OCI-LY1 (cell line): ENCODE measurements at regions not wholly inside any gene's neighbourhood (a gene's known extent, or its start where the extent isn't known, plus 50 kb on each side); places are given as distances from the start of the nearest gene placed in this dataset.

Experiments used
- H2AFZ ChIP-seq: fragments of 200-600 bp; sonication (generic), shearing (Covaris generic); 2 replicates; pipeline ENCODE4 v1.6.0; 2014; ENCODE audit warnings: antibody characterized with exemption, mild to moderate bottlenecking, low read length
- H3F3A ChIP-seq: fragments of 200-600 bp; sonication (generic), shearing (Covaris generic); 2 replicates; pipeline ENCODE4 v1.6.0; 2014; ENCODE audit warnings: mild to moderate bottlenecking, antibody characterized with exemption, low read length, moderate library complexity; ENCODE audit not compliant: insufficient read depth
- H3K27ac ChIP-seq: fragments of 200-600 bp; sonication (generic); 2 replicates; pipeline ENCODE4 v1.5.1; 2014; ENCODE audit warnings: low read length, mixed run types, mild to moderate bottlenecking, low read depth; ENCODE audit not compliant: poor library complexity, severe bottlenecking
- H3K27me3 ChIP-seq: fragments of 200-600 bp; sonication (generic); 2 replicates; pipeline ENCODE4 v1.6.0; 2014; ENCODE audit warnings: antibody characterized with exemption, mild to moderate bottlenecking, low read length, moderate library complexity; ENCODE audit not compliant: insufficient read depth
- H3K36me3 ChIP-seq: fragments of 200-600 bp; sonication (generic); 2 replicates; pipeline ENCODE4 v1.6.1; 2014; ENCODE audit warnings: mild to moderate bottlenecking, antibody characterized with exemption, low read length, moderate library complexity, mixed read lengths; ENCODE audit not compliant: insufficient read depth
- H3K4me1 ChIP-seq: fragments of 200-600 bp; sonication (generic); 2 replicates; pipeline ENCODE4 v1.5.1; 2014; ENCODE audit warnings: mild to moderate bottlenecking, low read length, moderate library complexity; ENCODE audit not compliant: insufficient read depth, severe bottlenecking
- H3K4me2 ChIP-seq: fragments of 200-600 bp; sonication (generic), shearing (Covaris generic); 2 replicates; pipeline ENCODE4 v1.6.1; 2014; ENCODE audit warnings: low read length
- H3K4me3 ChIP-seq: fragments of 200-600 bp; sonication (generic); 2 replicates; pipeline ENCODE4 v1.5.1; 2014; ENCODE audit warnings: low read length, low read depth, mild to moderate bottlenecking, mixed read lengths; ENCODE audit not compliant: poor library complexity, severe bottlenecking
- H3K79me2 ChIP-seq: fragments of 200-600 bp; shearing (Covaris generic); 2 replicates; pipeline ENCODE4 v1.6.1; 2016; ENCODE audit warnings: mixed run types, low read length, mixed read lengths; ENCODE audit not compliant: insufficient read depth
- H3K9ac ChIP-seq: fragments of 200-600 bp; sonication (generic), shearing (Covaris generic); 2 replicates; pipeline ENCODE4 v1.6.1; 2014; ENCODE audit warnings: mild to moderate bottlenecking, low read length, mixed read lengths
- H3K9me2 ChIP-seq: fragments of 200-600 bp; sonication (generic), shearing (Covaris generic); 2 replicates; pipeline ENCODE4 v1.6.1; 2014; ENCODE audit warnings: low read depth, mild to moderate bottlenecking, low read length, mixed read lengths
- H3K9me3 ChIP-seq: fragments of 200-600 bp; shearing (Covaris generic); 2 replicates; pipeline ENCODE4 v1.6.1; 2014; ENCODE audit warnings: low read length, mixed read lengths
- H4K20me1 ChIP-seq: fragments of 200-600 bp; sonication (generic), shearing (Covaris generic); 2 replicates; pipeline ENCODE4 v1.6.0; 2016; ENCODE audit warnings: mild to moderate bottlenecking, low read length; ENCODE audit not compliant: insufficient read depth
- CTCF ChIP-seq: fragments of 200-600 bp; sonication (generic), shearing (Covaris generic); IDR thresholded peaks from 2 replicates; pipeline ENCODE4 v1.5.1; 2017; ENCODE audit warnings: mild to moderate bottlenecking, antibody characterized with exemption, low read length, moderate library complexity, mixed read lengths
- EZH2 ChIP-seq: fragments of 200-600 bp; sonication (generic), shearing (Covaris generic); IDR thresholded peaks from 2 replicates; pipeline ENCODE4 v1.8.0; 2017; ENCODE audit warnings: borderline replicate concordance, mixed run types, mild to moderate bottlenecking, antibody characterized with exemption, low read length, moderate library complexity, mixed read lengths

GRCh38 chr4:67036791-67037190, 508.5 kb downstream of the CENPC start:
- H3K9me3 ChIP-seq: no peaks in the 10 kb centered on the region
- H3K79me2 ChIP-seq: no peaks in the 10 kb centered on the region
- no peaks in the 10 kb centered on the region for H3K36me3 ChIP-seq
- H4K20me1 ChIP-seq: no peaks in the 10 kb centered on the region
- H3K4me2 ChIP-seq: no peak overlapping the region
- no peak overlapping the region for H3K27ac ChIP-seq
- no peaks in the 10 kb centered on the region for H3K9me2 ChIP-seq
- no peaks in the 10 kb centered on the region for H3K4me1 ChIP-seq
- H2AFZ ChIP-seq: no peak overlapping the region
- TF ChIP-seq EZH2: no peak
- no peak for TF ChIP-seq CTCF
- H3K9ac ChIP-seq: no peak overlapping the region
- H3K4me3 ChIP-seq: no peak overlapping the region
- no peaks in the 10 kb centered on the region for H3K27me3 ChIP-seq
- no peaks in the 10 kb centered on the region for H3F3A ChIP-seq

GRCh38 chr4:67035986-67036385, 509.3 kb downstream of the CENPC start:
- Histone ChIP-seq H3K9ac (no peak overlapping the region), H3K36me3 (no peaks in the 10 kb centered on the region), H3K79me2 (no peaks in the 10 kb centered on the region), H3K9me2 (no peaks in the 10 kb centered on the region), H3K4me1 (no peaks in the 10 kb centered on the region), H3K27me3 (no peaks in the 10 kb centered on the region), H3F3A (no peaks in the 10 kb centered on the region), H2AFZ (no peak overlapping the region), H3K4me2 (no peak overlapping the region), H4K20me1 (no peaks in the 10 kb centered on the region), H3K27ac (no peak overlapping the region), H3K4me3 (no peak overlapping the region), H3K9me3 (no peaks in the 10 kb centered on the region)
- TF ChIP-seq CTCF (no peak), EZH2 (no peak)

- Histone ChIP-seq H3K4me1 (no peaks in the 10 kb centered on the region), H3K4me3 (no peak overlapping the region), H3K9me3 (no peaks in the 10 kb centered on the region), H3K27me3 (no peaks in the 10 kb centered on the region), H3K4me2 (no peak overlapping the region), H2AFZ (no peak overlapping the region), H3K9ac (no peak overlapping the region), H3K79me2 (no peaks in the 10 kb centered on the region), H3K9me2 (no peaks in the 10 kb centered on the region), H3K27ac (no peak overlapping the region), H3K36me3 (no peaks in the 10 kb centered on the region), H3F3A (no peaks in the 10 kb centered on the region), H4K20me1 (no peaks in the 10 kb centered on the region)
- TF ChIP-seq CTCF (no peak), EZH2 (no peak)
These were observed 509.8 kb downstream of the CENPC start for GRCh38 chr4:67035501-67035900.
